WTC11 (cell line): ENCODE measurements at regions not wholly inside any gene's neighbourhood (a gene's known extent, or its start where the extent isn't known, plus 50 kb on each side); places are given as distances from the start of the nearest gene placed in this dataset.

Source experiments
- ATAC-seq: fragments of 200-7000 bp; cut with Tn5 transposase; 2 replicates; pipeline ENCODE4 v1.10.0; 2021; ENCODE audit warnings: mild to moderate bottlenecking, moderate library complexity
- CTCF ChIA-PET: fragments of 300-600 bp; sonication (Branson Sonifier 250); formaldehyde crosslinking; loops from one replicate; lab custom pipeline; 2021; ENCODE audit warnings: antibody characterized with exemption; lab: Charles Lee
- POLR2A ChIA-PET: fragments of 350-600 bp; sonication (Branson Sonifier 250); formaldehyde crosslinking; loops from one replicate; lab custom pipeline; 2021; ENCODE audit warnings: antibody characterized with exemption; lab: Charles Lee
- DNase-seq: peaks from one replicate; pipeline ENCODE4 v3.0.0; 2021; ENCODE audit warnings: low spot score
- H3K27ac Mint-ChIP-seq: 2 replicates; pipeline ENCODE4 v1.8.0; 2021; ENCODE audit warnings: mixed read lengths
- H3K27me3 Mint-ChIP-seq: 2 replicates; pipeline ENCODE4 v1.8.0; 2021; ENCODE audit warnings: low read depth, mild to moderate bottlenecking, moderate library complexity, mixed read lengths
- H3K36me3 Mint-ChIP-seq: 2 replicates; pipeline ENCODE4 v1.8.0; 2021; ENCODE audit warnings: mixed read lengths
- H3K4me1 Mint-ChIP-seq: 2 replicates; pipeline ENCODE4 v1.8.0; 2022; ENCODE audit warnings: mixed read lengths
- H3K4me3 Mint-ChIP-seq: 2 replicates; pipeline ENCODE4 v1.8.0; 2021; ENCODE audit warnings: mild to moderate bottlenecking, moderate library complexity, mixed read lengths
- H3K9me3 Mint-ChIP-seq: 2 replicates; pipeline ENCODE4 v1.8.0; 2021; ENCODE audit warnings: mixed read lengths
- ATF1 ChIP-seq: sonication (generic); formaldehyde crosslinking; IDR thresholded peaks from 2 replicates; pipeline ENCODE4 v1.8.1; 2023; ENCODE audit warnings: mild to moderate bottlenecking, moderate library complexity, missing genetic modification reagents
- ATF3 ChIP-seq: sonication (generic); formaldehyde crosslinking; conservative IDR thresholded peaks from 2 replicates; pipeline ENCODE4 v1.8.1; 2022; ENCODE audit warnings: mild to moderate bottlenecking, missing genetic modification reagents
- CREB1 ChIP-seq: sonication (generic); formaldehyde crosslinking; IDR thresholded peaks from 2 replicates; pipeline ENCODE4 v1.8.0; 2023; ENCODE audit warnings: mild to moderate bottlenecking, missing genetic modification reagents
- E2F4 ChIP-seq: sonication (generic); formaldehyde crosslinking; IDR thresholded peaks from 2 replicates; pipeline ENCODE4 v1.8.1; 2022; ENCODE audit warnings: low read depth, mild to moderate bottlenecking, moderate library complexity, missing genetic modification reagents, borderline replicate concordance
- HMGXB4 ChIP-seq: sonication (generic); formaldehyde crosslinking; IDR thresholded peaks from 2 replicates; pipeline ENCODE4 v1.8.1; 2023; ENCODE audit warnings: mild to moderate bottlenecking, moderate library complexity, missing genetic modification reagents
- IRF2 ChIP-seq: sonication (generic); formaldehyde crosslinking; IDR thresholded peaks from 2 replicates; pipeline ENCODE4 v1.8.0; 2022; ENCODE audit warnings: low read depth, missing genetic modification reagents, borderline replicate concordance
- NFYB ChIP-seq: sonication (generic); formaldehyde crosslinking; conservative IDR thresholded peaks from 2 replicates; pipeline ENCODE4 v1.8.0; 2022; ENCODE audit warnings: low read depth, missing genetic modification reagents
- PRDM15 ChIP-seq: sonication (generic); formaldehyde crosslinking; IDR thresholded peaks from 2 replicates; pipeline ENCODE4 v1.8.0; 2022; ENCODE audit warnings: missing genetic modification reagents
- SMAD3 ChIP-seq: sonication (generic); formaldehyde crosslinking; IDR thresholded peaks from 2 replicates; pipeline ENCODE4 v1.8.0; 2022; ENCODE audit warnings: missing genetic modification reagents, mild to moderate bottlenecking, borderline replicate concordance
- SMAD4 ChIP-seq: sonication (generic); formaldehyde crosslinking; IDR thresholded peaks from 2 replicates; pipeline ENCODE4 v1.8.0; 2022; ENCODE audit warnings: mild to moderate bottlenecking, missing genetic modification reagents
- SOX15 ChIP-seq: fragments of 250-450 bp; sonication (Bioruptor Pico); IDR thresholded peaks from 2 replicates; pipeline ENCODE4 v1.9.0; 2021; ENCODE audit warnings: mild to moderate bottlenecking
- SP1 ChIP-seq: sonication (generic); formaldehyde crosslinking; conservative IDR thresholded peaks from 2 replicates; pipeline ENCODE4 v1.8.1; 2022; ENCODE audit warnings: missing genetic modification reagents
- TEAD1 ChIP-seq: sonication (generic); formaldehyde crosslinking; IDR thresholded peaks from 2 replicates; pipeline ENCODE4 v1.8.0; 2022; ENCODE audit warnings: mild to moderate bottlenecking, missing genetic modification reagents
- TEAD4 ChIP-seq: sonication (generic); formaldehyde crosslinking; IDR thresholded peaks from 2 replicates; pipeline ENCODE4 v1.8.0; 2022; ENCODE audit warnings: mild to moderate bottlenecking, missing genetic modification reagents
- ZNF121 ChIP-seq: sonication (generic); formaldehyde crosslinking; IDR thresholded peaks from 2 replicates; pipeline ENCODE4 v1.8.0; 2023; ENCODE audit warnings: missing genetic modification reagents
- ZNF138 ChIP-seq: sonication (generic); formaldehyde crosslinking; conservative IDR thresholded peaks from 2 replicates; pipeline ENCODE4 v1.8.1; 2022; ENCODE audit warnings: mild to moderate bottlenecking, moderate library complexity, missing genetic modification reagents
- ZNF219 ChIP-seq: sonication (generic); formaldehyde crosslinking; IDR thresholded peaks from 2 replicates; pipeline ENCODE4 v1.8.0; 2023; ENCODE audit warnings: missing genetic modification reagents, mild to moderate bottlenecking, borderline replicate concordance
- ZNF425 ChIP-seq: fragments of 250-450 bp; sonication (Bioruptor Pico); conservative IDR thresholded peaks from 2 replicates; pipeline ENCODE4 v1.9.0; 2021; ENCODE audit warnings: mild to moderate bottlenecking
- ZNF532 ChIP-seq: fragments of 250-450 bp; sonication (Bioruptor Pico); IDR thresholded peaks from 2 replicates; pipeline ENCODE4 v1.9.0; 2021; ENCODE audit warnings: mild to moderate bottlenecking, borderline replicate concordance

GRCh38 chr9:13762209-13762608 lies 482.7 kb upstream of the MPDZ start:
- ChIA-PET POLR2A (no interaction called here), CTCF (no interaction called here)
- TF ChIP-seq TEAD4 (CRISPR knock-in tag) (no peak), ATF3 (CRISPR knock-in tag) (no peak), ATF1 (CRISPR knock-in tag) (no peak), ZNF532 (CRISPR knock-in tag) (no peak), ZNF425 (CRISPR knock-in tag) (no peak), SMAD4 (no peak), TEAD1 (CRISPR knock-in tag) (no peak), HMGXB4 (CRISPR knock-in tag) (no peak), E2F4 (CRISPR knock-in tag) (no peak), ZNF138 (CRISPR knock-in tag) (no peak), SOX15 (CRISPR knock-in tag) (no peak), ZNF121 (CRISPR knock-in tag) (no peak), CREB1 (CRISPR knock-in tag) (no peak), NFYB (CRISPR knock-in tag) (no peak), IRF2 (CRISPR knock-in tag) (no peak), PRDM15 (CRISPR knock-in tag) (no peak), SMAD3 (no peak), SP1 (no peak), ZNF219 (no peak)
- DNase-seq (no peak), ATAC-seq (no peak)
- no peaks in the 10 kb centered on the region for H3K9me3 Mint-ChIP-seq
- H3K27me3 Mint-ChIP-seq = no peaks in the 10 kb centered on the region
- H3K4me1 Mint-ChIP-seq = no peaks in the 10 kb centered on the region
- no peak overlapping the region for H3K4me3 Mint-ChIP-seq
- H3K36me3 Mint-ChIP-seq = no peaks in the 10 kb centered on the region
- H3K27ac Mint-ChIP-seq = no peak overlapping the region
